ENCODE measurements at regions not wholly inside any gene's neighbourhood (a gene's known extent, or its start where the extent isn't known, plus 50 kb on each side); places are given as distances from the start of the nearest gene placed in this dataset.

- Mint-ChIP-seq H3K27me3 (peaks cover 38% of the 10 kb centered on the region), H3K4me1 (no peaks in the 10 kb centered on the region), H3K9me3 (no peaks in the 10 kb centered on the region), H3K27ac (ENCODE audit: low read depth) (no peak overlapping the region), H3K36me3 (ENCODE audit: insufficient read depth) (no peaks in the 10 kb centered on the region), H3K4me3 (no peak overlapping the region)
- no peak for DNase-seq (ENCODE audit: low spot score in 2 of 2)
- ATAC-seq (replicated peaks; ENCODE audit: extremely low read depth, poor library complexity, severe bottlenecking): no peak
Measured at GRCh38 chr3:70742081-70742480, 429.6 kb upstream of the MDFIC2 start.

DNA sequence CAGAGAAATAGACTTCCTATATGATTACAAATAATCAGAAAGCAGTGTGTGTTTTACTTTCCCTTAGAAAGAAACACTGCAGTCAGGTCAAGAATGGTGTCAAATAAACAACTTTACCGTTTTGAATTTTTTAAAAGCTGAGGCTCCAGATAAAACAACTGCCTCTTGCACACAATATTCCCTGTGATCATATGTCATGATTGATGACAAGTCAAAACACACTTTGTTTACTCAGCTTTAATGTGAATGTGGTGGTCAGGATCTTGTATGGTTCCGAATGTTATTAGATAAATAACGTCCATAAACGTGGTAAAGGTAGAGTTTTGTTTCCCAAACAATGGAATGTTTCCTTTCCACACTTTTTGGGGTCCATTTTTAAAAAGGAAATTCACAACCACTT, 428.4 kb upstream of the MDFIC2 start:
- Mint-ChIP-seq H3K27ac (ENCODE audit: low read depth) (no peak overlapping the region), H3K4me1 (no peaks in the 10 kb centered on the region), H3K36me3 (ENCODE audit: insufficient read depth) (no peaks in the 10 kb centered on the region), H3K9me3 (no peaks in the 10 kb centered on the region), H3K4me3 (no peak overlapping the region), H3K27me3 (peaks cover 33% of the 10 kb centered on the region)
- DNase-seq (ENCODE audit: low spot score in 2 of 2) (no peak), ATAC-seq (replicated peaks; ENCODE audit: extremely low read depth, poor library complexity, severe bottlenecking) (no peak)

DNA sequence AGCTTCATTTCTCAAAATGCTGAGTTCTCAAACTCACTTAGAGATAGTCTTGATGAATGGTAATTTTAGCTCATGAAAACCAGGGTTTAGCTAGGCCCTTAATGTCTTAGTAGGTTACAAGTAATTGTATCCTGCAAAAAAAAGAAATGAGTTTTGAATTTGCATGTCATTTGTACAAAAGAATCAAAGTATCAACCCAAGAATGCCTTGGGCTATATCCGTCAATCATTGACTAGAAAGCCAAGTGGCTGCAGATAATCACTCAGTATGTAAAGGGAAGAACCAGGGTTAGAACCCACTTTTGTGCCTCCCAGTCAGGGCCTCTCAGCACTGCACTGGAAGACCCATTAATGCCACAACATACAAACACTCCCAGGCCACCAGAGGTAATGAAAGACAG, 427.6 kb upstream of the MDFIC2 start:
- Mint-ChIP-seq H3K36me3 (ENCODE audit: insufficient read depth) (no peaks in the 10 kb centered on the region), H3K4me3 (no peak overlapping the region), H3K27ac (ENCODE audit: low read depth) (no peak overlapping the region)

GRCh38 chr3:70738291-70738681, 425.8 kb upstream of the MDFIC2 start:
- ATAC-seq (replicated peaks; ENCODE audit: extremely low read depth, poor library complexity, severe bottlenecking) (no peak), DNase-seq (ENCODE audit: low spot score in 2 of 2) (no peak)
- Mint-ChIP-seq H3K27ac (ENCODE audit: low read depth) (no peak overlapping the region), H3K9me3 (no peaks in the 10 kb centered on the region), H3K4me3 (no peak overlapping the region), H3K27me3 (peaks cover 22% of the 10 kb centered on the region), H3K36me3 (ENCODE audit: insufficient read depth) (peaks cover 1% of the 10 kb centered on the region), H3K4me1 (no peaks in the 10 kb centered on the region)

More for the DNA sequence above, 427.6 kb upstream of the MDFIC2 start:
- ATAC-seq (replicated peaks; ENCODE audit: extremely low read depth, poor library complexity, severe bottlenecking) (no peak), DNase-seq (ENCODE audit: low spot score in 2 of 2) (no peak)
- Mint-ChIP-seq H3K9me3 (no peaks in the 10 kb centered on the region), H3K4me1 (no peaks in the 10 kb centered on the region), H3K27me3 (peaks cover 25% of the 10 kb centered on the region)

- H3K4me3 Mint-ChIP-seq: no peak overlapping the region
- ATAC-seq (replicated peaks; ENCODE audit: extremely low read depth, poor library complexity, severe bottlenecking): no peak
- no peak overlapping the region for H3K27ac Mint-ChIP-seq (ENCODE audit: low read depth)
- H3K36me3 Mint-ChIP-seq (ENCODE audit: insufficient read depth): peaks cover 1% of the 10 kb centered on the region
- peaks cover 24% of the 10 kb centered on the region for H3K27me3 Mint-ChIP-seq
- H3K4me1 Mint-ChIP-seq: no peaks in the 10 kb centered on the region
- no peaks in the 10 kb centered on the region for H3K9me3 Mint-ChIP-seq
- no peak for DNase-seq (ENCODE audit: low spot score in 2 of 2)
Measured at GRCh38 chr3:70737666-70738290, 425.3 kb upstream of the MDFIC2 start.

DNA sequence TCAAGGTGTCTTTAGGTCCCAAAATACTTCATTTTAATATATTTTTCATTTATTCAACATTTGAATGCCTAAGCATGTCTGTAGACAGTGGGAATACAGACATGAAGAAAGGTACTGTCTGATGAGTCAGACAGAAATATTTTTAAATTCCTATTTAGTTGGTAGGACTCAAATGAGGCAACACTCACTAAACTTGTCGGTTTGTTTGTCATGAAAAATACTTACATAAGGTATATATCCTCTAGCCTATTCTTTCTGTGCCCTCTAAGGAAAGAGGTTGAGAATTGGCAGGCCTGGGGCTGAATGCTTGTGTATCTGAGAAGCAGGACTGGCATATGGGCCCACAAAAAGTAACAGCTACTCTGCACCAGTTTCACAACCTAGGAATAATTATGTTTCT, 423.6 kb upstream of the MDFIC2 start:
- Mint-ChIP-seq H3K27ac (ENCODE audit: low read depth) (no peak overlapping the region), H3K9me3 (no peaks in the 10 kb centered on the region), H3K4me1 (no peaks in the 10 kb centered on the region), H3K4me3 (no peak overlapping the region), H3K36me3 (ENCODE audit: insufficient read depth) (peaks cover 1% of the 10 kb centered on the region), H3K27me3 (peaks cover 26% of the 10 kb centered on the region)
- DNase-seq (ENCODE audit: low spot score in 2 of 2) (no peak), ATAC-seq (replicated peaks; ENCODE audit: extremely low read depth, poor library complexity, severe bottlenecking) (no peak)

DNA sequence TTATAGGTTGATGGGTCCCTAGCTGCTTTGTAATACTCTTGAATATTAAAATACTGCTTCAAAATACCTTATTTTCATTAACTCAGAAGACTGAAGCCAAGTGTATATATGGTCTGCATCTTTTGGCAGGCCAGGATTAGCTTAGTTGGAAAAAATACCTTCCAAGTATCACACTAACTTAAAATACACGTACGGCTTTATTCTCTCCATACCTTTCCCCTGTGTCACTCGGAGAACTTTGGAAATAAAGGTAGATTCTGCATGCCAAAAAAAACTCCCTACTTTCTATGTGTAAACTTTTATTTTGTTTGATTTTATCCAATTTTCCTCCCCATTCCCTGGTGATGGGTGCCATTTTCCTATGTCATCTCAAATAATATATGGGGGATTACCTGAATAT, 422.3 kb upstream of the MDFIC2 start:
- H3K9me3 Mint-ChIP-seq: no peaks in the 10 kb centered on the region
- H3K4me3 Mint-ChIP-seq: no peak overlapping the region
- peaks cover 1% of the 10 kb centered on the region for H3K36me3 Mint-ChIP-seq (ENCODE audit: insufficient read depth)
- ATAC-seq (replicated peaks; ENCODE audit: extremely low read depth, poor library complexity, severe bottlenecking): no peak
- H3K4me1 Mint-ChIP-seq: no peaks in the 10 kb centered on the region
- peaks cover 26% of the 10 kb centered on the region for H3K27me3 Mint-ChIP-seq
- no peak overlapping the region for H3K27ac Mint-ChIP-seq (ENCODE audit: low read depth)
- DNase-seq (ENCODE audit: low spot score in 2 of 2): no peak

DNA sequence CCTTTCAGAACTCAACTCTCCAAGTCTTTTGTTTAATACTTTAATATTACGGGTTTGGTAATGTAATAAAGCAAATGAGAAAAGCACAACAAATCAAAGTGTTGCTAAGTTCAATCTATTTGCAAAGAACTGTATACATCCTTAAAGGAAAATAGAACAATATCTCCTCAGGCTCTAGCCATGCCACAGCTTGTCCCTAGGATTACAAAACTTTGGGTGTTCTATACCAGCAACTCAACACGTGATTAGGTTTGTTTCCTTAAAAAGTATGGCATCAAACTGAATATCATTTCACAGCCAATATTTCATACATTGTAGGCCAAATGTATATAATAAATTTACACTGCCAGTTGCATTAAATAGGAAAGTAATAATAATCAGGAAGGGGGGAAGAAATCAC, 418.6 kb upstream of the MDFIC2 start:
- H3K27me3 Mint-ChIP-seq: peaks cover 26% of the 10 kb centered on the region
- H3K4me1 Mint-ChIP-seq: no peaks in the 10 kb centered on the region
- H3K27ac Mint-ChIP-seq (ENCODE audit: low read depth): no peak overlapping the region

DNA sequence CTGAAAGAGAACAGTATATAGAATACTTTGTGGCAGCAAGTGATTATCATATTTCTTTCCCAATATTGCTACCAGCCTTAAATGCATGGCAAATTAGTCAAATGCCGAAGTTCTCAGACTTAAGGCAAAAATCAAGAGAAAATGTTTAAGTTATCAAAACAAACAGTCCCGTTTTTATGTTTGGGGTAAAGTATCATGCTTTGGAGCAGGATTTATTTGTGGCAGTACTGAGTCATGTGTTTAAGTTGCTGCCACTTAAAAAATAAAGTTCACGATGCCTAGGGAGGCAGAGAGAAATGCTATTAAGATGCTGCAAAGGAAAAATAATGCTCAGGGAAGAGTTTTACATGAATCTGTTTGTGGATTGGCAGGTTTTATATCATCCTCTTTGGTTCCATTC, 417.4 kb upstream of the MDFIC2 start:
- DNase-seq (ENCODE audit: low spot score in 2 of 2) (no peak), ATAC-seq (replicated peaks; ENCODE audit: extremely low read depth, poor library complexity, severe bottlenecking) (no peak)
- H3K27me3 Mint-ChIP-seq: peaks cover 25% of the 10 kb centered on the region
- H3K4me1 Mint-ChIP-seq: no peaks in the 10 kb centered on the region
- no peak overlapping the region for H3K27ac Mint-ChIP-seq (ENCODE audit: low read depth)
- no peaks in the 10 kb centered on the region for H3K9me3 Mint-ChIP-seq
- H3K4me3 Mint-ChIP-seq: no peak overlapping the region
- peaks cover 1% of the 10 kb centered on the region for H3K36me3 Mint-ChIP-seq (ENCODE audit: insufficient read depth)

More for the DNA sequence above, 418.6 kb upstream of the MDFIC2 start:
- H3K4me3 Mint-ChIP-seq: no peak overlapping the region
- H3K36me3 Mint-ChIP-seq (ENCODE audit: insufficient read depth): peaks cover 1% of the 10 kb centered on the region
- DNase-seq (ENCODE audit: low spot score in 2 of 2) (no peak), ATAC-seq (replicated peaks; ENCODE audit: extremely low read depth, poor library complexity, severe bottlenecking) (no peak)
- no peaks in the 10 kb centered on the region for H3K9me3 Mint-ChIP-seq

- ATAC-seq (replicated peaks; ENCODE audit: extremely low read depth, poor library complexity, severe bottlenecking) (no peak), DNase-seq (ENCODE audit: low spot score in 2 of 2) (no peak)
- H3K4me1 Mint-ChIP-seq: no peaks in the 10 kb centered on the region
- H3K27ac Mint-ChIP-seq (ENCODE audit: low read depth): no peak overlapping the region
- no peaks in the 10 kb centered on the region for H3K9me3 Mint-ChIP-seq
- no peak overlapping the region for H3K4me3 Mint-ChIP-seq
- H3K36me3 Mint-ChIP-seq (ENCODE audit: insufficient read depth): no peaks in the 10 kb centered on the region
- H3K27me3 Mint-ChIP-seq: peaks cover 11% of the 10 kb centered on the region
Measured at GRCh38 chr3:70728311-70728710, 415.9 kb upstream of the MDFIC2 start.

DNA sequence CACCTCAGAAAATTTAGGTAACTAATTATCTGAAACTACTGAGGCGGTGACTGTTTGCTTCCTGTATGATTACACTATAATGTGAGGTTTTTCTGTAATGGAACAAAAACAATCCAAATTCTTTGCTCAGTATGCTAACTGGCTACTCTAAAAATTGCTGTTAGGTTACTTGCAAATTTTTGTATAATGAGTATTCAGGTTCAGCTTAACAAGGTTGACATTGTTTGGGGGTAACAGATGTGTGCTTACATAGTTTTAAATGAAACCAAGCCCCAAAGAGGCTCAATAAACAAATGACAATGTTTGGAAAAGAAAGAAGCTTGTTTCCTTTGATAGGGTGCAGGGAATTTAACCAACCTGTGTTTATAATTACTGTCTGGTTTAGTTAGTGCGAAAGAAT, 414.5 kb upstream of the MDFIC2 start:
- DNase-seq (ENCODE audit: low spot score in 2 of 2) (no peak), ATAC-seq (replicated peaks; ENCODE audit: extremely low read depth, poor library complexity, severe bottlenecking) (no peak)
- Mint-ChIP-seq H3K4me1 (no peaks in the 10 kb centered on the region), H3K27ac (ENCODE audit: low read depth) (no peak overlapping the region), H3K27me3 (peaks cover under 1% of the 10 kb centered on the region), H3K4me3 (no peak overlapping the region), H3K36me3 (ENCODE audit: insufficient read depth) (no peaks in the 10 kb centered on the region), H3K9me3 (no peaks in the 10 kb centered on the region)

GRCh38 chr3:70726096-70726938, 413.9 kb upstream of the MDFIC2 start:
- no peaks in the 10 kb centered on the region for H3K27me3 Mint-ChIP-seq
- H3K27ac Mint-ChIP-seq (ENCODE audit: low read depth): no peak overlapping the region

GRCh38 chr3:70722018-70722417, 409.6 kb upstream of the MDFIC2 start:
- Mint-ChIP-seq H3K9me3 (no peaks in the 10 kb centered on the region), H3K4me3 (no peak overlapping the region), H3K36me3 (ENCODE audit: insufficient read depth) (no peaks in the 10 kb centered on the region), H3K27ac (ENCODE audit: low read depth) (no peak overlapping the region), H3K27me3 (peaks cover 20% of the 10 kb centered on the region), H3K4me1 (no peaks in the 10 kb centered on the region)
- ATAC-seq (replicated peaks; ENCODE audit: extremely low read depth, poor library complexity, severe bottlenecking) (no peak), DNase-seq (ENCODE audit: low spot score in 2 of 2) (no peak)

More at GRCh38 chr3:70726096-70726938, 413.9 kb upstream of the MDFIC2 start:
- Mint-ChIP-seq H3K4me1 (no peaks in the 10 kb centered on the region), H3K36me3 (ENCODE audit: insufficient read depth) (no peaks in the 10 kb centered on the region), H3K4me3 (no peak overlapping the region), H3K9me3 (no peaks in the 10 kb centered on the region)
- ATAC-seq (replicated peaks; ENCODE audit: extremely low read depth, poor library complexity, severe bottlenecking) (no peak), DNase-seq (ENCODE audit: low spot score in 2 of 2) (no peak)

Measured in central memory CD8-positive, alpha-beta T cell (primary cell).